AML-193 (cell line): ENCODE measurements at regions not wholly inside any gene's neighbourhood (a gene's known extent, or its start where the extent isn't known, plus 50 kb on each side); places are given as distances from the start of the nearest gene placed in this dataset.
"Not testable (repeated sequence)": the region's sequence is repeated elsewhere in the genome, so short reads cannot be mapped to it uniquely, and the experiment has no call there.

ENCODE experiments used
- DNase-seq, 2 experiments: peaks; one replicate each; lab custom pipeline; 2025; lab: John Stamatoyannopoulos, UW

DNA sequence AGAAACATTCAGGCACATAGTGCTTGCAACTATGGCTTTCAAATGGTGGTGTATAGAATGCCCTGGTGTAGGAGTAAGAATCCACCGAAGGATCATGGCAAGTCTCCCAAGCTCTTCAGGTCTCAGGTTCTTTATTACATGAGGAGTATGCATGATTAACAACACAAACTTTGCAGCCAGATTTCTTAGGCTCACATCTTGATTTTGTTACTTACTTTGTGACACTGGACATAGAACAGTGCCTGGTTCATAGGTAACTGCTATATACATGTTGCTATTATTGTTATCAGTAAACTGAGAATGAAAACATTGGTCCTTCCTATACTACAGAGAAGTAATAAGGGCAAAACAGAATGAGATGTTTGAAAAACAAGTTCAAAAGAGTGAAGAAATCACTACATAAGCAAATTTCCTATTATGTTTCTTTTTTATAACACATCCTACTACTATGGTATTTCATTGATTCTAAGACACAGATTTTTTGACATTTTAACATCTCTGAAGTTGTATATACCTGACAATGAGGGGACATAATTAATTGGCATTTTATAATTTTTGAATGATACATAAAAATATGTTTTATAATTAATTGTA is 284.9 kb downstream of the C1D start:
- DNase-seq: no peak

DNA sequence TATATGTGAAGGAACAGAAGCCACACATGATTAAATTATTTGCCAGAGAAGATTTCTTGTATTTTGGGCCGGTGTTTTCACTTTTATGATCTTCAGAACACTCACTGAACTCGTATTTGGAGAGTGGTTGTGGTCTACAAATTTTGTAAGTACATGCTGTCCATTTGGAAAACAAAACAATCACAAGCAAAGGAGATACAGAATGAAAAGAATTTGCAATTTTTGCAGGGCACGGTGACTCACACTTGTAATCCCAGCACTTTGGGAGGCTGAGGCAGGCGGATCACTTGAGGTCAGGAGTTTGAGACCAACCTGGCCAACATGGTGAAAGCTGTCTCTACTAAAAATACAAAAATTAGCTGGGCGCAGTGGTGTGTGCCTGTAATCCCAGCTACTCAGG is 282.0 kb downstream of the C1D start:
- not testable (repeated sequence) for DNase-seq

DNA sequence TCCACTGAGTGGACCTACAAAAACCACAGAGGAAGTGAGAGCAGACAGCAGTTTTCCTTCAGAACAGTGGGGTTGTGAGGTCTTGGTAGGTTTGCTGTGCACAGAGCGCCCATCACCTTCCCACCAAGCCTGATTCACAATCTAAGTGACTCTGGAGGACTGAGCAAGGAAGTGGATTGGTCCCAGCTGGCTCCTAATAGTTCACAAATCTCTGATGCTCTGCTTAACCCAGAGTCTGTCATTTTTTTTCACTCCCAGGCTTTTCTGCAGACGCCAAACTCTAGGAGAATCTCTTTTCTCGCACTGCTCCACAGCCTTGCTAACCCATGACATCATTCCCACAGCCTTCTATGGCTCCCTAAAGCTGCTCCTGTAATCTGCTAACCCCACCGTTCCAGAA is 280.4 kb downstream of the C1D start:
- DNase-seq: no peak

DNA sequence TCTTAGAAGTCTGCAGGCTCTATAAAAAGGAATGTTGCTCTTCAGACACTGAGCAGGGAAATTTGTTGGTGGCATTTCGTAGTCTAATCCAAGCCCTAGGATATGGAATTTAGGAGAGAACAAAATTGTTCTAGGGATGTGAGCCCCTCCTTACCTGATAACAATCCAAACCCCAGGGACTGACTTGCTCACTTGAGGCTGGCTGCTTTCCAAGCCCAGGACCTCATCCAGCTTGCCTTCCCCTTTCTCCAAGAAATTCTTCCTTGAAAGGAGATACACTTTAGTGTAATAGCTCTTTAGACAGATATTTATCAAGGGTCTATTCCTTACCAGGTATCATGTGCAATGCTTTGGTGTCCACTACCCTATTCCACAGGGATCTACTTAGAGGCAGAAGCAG is 279.8 kb downstream of the C1D start:
- no peak for DNase-seq

DNA sequence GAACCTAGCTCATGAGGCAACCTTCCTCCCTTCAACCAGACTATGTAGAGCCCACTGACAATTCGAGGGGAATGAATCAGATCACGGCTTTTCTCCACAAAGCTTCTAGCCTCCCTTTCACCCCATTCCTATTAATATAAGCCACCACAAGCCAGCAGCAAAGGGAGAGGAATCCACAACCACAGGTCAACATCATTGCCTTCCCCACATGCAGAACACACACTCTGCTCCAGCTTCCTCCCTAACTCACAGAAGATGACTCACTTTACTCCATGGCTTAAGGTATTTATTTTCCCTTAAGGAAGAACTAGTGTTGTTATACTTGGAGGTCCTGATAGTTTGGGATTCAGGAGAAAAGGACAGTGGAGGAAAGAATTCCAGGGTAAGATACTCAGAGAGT is 272.2 kb downstream of the C1D start:
- DNase-seq: no peak

DNA sequence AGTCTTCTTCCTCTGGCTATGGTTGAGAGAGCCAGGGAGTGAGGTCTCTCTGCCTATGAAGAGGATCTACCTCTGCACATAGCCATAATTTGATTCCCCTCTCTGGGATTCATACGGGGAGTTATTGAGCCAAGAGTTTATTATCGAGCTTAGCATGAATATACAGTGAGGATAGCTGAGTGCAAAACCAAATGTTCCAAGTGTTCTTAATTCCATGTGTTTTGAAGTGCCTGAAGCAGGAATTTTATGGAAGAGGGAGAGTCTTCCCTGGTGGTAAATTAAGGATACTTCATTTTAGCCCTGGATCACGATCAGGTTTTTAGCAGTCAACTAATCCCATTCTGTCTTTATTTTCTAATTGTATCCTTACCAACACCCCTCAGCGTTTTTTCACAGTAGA is 270.6 kb downstream of the C1D start:
- no peak for DNase-seq

DNA sequence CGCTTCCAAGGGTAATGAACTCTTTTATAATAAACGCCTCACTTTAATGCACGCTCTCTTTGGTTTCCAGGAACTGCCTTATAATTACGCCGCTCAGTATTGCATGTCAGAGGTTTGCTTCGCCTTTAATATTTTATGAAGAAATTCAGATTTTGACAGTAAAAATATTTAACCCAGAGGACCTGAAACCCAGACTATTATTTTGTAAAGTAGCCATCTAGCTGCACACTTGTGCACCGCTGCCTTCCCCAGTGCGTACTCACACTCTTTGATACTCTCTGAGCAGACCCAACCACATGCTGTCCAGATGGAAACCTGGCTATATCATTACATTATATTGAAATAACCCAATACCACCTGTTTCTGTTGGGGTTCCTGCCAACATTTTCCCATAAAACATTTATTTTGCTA is 270.1 kb downstream of the C1D start:
- no peak for DNase-seq

DNA sequence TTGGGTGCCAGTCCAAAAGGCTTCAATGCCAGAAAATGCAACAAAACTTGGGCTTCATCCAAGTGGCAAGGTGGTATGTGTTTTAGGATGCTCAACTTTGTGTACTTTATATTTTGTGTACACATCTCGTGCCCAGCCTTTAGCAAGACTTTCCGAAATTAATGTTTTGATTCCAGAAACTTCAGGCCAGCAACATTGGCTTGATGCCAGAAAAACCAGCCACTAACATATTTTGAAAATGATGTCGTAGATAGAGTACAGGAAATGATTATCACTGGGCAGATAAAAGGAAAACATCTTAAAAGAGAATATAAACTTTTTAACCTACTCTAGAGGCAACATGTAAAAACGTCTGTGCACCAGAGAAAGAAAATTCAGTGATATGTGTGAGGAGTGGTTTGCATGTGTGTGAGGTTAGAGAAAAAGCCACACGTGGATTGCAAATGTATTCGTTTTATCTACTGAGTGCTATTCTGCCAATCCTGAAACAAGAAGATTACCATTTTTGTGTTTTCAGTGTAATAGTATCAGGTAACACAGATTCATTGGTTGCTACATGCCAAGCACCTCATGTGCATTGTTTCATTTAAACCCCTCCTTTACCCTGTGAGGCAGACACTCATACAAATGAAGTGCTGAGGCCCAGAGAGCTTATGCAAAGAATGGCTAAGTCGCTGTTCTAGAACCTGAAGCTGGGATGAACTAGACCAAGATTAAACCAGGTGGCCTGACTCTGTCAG is 264.8 kb downstream of the C1D start:
- no peak for DNase-seq

DNA sequence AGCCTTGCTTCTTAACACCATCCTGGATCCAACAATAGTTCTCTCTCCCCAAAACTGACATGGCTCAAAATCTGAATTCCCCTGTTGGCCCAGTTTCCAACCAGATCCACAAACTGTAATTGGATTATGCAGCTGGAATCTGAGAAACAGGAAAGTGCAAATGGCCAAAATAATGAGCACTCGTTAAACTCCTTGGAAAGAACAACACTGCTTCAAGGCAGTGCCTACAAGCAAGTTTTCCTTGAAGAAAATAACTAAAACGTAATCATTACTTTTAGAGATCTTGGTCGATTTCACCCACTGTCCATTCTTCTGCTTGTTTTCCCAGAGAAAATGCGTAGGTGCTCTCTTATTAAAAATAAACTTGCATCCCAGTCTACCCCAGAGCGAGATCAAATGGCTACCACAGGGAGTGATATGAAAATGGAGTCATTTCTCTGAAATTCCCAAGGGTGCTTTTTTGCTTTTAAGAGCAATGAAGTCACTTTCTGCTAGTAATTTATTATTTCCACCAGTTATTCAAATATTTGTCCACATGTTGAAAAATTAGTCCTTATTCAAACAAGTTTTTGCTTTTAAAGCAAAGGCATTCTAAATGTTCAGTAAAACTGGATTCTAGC is 264.2 kb downstream of the C1D start:
- no peak for DNase-seq

DNA sequence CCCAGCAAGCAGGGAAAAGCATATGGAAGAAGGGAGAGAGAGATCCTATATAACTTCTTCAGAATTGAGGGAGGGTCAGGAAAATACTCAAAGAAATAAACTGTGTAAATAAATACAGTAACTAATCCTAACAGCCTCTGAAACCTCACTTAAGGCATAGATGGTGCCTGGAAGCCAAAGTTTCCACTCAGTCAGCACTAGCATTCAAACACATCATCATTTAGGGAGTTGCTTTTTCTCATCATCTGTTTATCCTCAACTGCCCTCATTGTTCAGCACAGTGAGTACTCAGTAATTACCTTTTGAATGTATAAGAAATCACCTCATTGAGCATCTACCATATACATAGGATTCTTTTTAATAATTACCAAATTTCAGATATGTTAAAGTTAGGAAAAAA is 262.9 kb downstream of the C1D start:
- no peak for DNase-seq

DNA sequence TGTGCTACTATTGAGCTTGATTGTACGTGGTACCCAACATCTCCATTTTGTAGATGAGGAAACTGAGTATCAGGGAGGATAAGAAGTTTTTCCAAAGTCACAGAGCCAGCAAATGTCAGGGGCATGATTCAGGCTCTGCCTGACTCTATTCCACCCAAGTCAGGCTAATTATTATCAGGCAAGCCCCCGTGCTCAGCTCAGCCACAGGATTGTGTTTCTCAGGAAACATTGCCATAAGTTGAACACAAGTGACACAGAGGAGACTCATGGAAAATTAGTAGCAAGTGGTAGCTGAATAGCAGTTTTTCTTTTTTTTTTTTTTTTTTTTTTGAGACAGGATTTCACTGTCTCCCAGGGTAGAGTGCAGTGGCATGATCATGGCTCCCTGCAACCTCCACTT is 260.5 kb downstream of the C1D start:
- no peak for DNase-seq

DNA sequence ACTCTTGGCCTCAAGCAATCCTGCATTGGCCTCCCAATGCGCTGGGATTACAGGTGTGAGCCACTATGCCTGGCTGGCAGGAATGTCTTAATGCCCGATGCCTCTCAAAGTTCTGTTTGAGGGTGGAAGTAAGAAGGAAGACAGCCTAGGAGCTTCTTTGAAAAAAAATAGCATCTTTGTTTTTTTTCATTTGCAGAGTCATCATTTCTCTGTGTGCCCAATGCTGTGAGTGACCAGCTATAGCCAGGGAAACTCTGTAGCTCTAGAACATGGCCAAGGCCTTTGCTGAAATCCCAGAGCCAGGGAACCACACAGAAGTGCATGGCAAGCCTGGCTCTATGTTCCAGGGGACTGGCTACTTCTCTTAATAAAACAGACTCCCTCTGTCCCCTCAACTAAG is 260.0 kb downstream of the C1D start:
- DNase-seq: no peak

DNA sequence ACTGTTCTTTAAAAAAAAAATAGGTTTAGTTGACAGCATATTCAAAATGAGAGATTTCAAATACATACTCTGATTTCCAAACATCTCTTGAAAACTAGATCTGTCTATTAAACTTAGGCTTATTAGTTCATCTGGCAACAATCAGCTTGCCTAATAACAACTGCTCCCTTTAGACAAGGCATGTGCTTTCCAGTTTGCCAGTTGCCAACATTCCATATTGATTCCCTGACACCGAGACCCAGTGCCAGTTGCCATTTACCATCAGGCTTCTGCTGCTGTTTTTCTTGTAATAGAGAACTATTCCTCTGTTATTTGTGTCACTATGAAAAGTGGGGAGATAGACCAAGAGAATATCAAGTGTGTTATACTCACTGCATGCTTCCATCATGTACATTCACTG is 256.0 kb downstream of the C1D start:
- DNase-seq: no peak

DNA sequence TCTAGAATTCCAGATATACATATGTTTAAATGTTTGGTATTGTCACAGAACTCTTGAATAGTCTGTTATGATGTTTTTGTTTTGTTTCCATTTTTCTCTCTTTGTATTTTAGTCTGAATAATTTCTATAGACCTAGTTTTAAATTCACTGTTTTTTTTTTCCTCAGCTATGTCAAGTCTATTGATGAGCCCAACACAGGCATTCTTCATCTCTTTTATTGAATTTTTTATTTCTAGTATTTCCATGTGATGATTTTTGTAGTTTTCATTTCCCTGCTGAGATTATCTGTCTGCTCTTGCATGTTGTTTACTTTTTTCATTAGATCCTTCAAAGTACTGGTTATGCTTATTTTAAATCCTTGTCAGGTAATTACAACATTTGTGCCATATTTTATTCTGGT is 254.7 kb downstream of the C1D start:
- DNase-seq: no peak

DNA sequence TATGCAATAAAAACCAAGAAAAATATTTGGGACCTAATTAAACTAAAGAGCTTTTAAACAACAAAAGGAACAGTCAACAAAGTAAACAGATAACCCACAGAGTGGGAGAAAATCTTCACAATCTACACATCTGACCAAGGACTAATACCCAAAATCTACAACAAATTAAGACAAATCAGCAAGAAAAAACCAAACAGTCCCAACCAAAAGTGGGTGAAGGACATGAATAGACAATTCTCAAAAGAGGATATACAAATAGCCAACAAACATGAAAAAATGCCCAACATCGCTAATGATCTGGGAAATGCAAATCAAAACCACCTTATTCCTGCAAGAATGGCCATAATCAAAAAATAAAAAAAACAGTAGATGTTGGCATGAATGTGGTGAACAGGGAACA is 250.1 kb downstream of the C1D start:
- no peak for DNase-seq

DNA sequence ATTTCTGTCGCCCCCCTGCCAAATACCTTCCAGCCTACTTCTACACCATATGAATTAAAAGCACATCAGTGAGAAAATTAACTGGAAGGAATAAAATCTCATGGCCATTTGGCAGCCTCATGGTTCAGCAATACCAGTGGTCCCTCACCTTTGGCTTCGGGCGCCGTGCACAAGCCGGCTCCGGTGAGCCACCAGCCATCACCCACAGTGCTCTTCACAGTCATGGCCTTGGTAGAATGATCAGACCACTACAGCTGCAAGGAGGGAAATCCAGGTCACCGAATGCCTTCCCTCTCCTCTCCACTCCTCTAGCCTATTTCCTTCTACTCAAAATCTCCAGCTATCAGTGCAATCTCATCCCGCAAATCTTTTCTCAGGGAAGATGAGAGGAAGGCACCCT is 239.1 kb downstream of the C1D start:
- DNase-seq: no peak

DNA sequence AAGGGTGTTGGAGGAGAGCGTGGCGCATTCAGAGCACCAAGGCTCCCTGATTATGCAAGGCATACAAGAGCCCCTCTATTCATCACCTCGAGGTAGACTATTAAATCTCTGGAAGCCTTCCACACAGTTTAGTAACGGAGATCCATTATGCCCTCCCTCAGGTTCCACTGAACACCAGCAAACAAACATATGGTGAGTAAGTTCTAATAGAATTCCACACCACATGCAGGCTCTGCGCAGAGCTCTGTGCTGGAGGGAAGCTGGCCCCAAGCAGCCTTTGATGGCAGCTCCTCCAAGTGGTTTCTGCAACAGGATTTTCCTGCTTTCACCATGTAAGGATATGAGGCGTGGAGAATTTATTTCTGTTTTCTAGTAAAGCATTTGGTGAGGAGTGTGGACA is 238.6 kb downstream of the C1D start:
- DNase-seq: no peak

DNA sequence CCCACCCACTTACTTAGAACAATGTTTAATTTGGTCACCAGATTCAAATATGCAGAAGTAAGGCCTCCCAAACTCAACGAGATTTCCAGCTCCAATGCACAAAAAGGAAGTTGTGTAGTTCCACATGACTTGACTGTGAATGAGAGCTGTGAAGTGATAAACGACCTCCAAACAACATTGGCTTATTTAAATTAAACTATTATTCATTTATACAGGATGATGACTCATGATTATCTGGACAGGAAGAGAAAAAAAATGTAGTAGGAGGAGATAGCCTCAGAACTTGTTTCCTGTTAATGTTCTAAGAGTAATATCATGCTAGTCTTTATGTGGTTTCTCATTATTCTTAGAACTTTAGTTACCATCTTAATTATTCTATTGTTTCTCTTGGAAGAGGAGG is 237.3 kb downstream of the C1D start:
- DNase-seq: no peak

DNA sequence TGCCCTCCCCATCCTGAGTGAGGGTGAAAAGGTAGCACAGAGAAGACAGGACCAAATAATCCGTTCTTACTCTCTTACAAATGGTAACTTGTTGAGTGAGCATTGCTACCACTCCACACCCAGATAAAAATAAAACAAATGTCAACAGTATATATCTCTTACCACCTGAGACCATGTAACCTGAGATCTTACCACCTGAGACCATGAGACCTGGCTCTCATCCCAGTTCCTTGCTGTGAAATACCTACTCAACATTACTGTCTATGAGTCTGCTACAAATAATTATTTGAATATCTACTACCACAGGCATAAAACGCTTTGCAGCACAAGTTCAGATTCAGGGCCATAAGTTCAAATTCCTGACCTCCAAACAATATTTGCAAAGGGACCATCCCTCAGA is 234.7 kb downstream of the C1D start:
- DNase-seq: no peak

DNA sequence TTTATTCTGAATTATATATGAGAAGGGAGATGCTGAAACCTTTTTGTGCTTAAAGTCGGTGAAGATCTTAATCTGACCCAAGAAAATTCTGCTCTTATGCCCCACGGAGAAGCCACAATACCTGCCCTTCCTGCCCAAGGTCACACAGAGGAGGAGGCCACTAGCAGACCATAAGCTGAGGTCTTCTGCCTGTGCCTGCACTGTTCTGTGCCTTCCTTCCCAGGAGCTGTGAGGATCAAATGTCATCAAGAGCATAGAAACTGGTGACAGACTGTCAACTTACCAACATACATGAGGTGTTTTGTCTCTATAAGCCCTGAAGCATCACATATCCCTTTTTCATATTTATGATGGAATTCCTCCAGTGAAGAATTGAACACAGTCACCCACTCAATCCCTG is 233.3 kb downstream of the C1D start:
- no peak for DNase-seq

DNA sequence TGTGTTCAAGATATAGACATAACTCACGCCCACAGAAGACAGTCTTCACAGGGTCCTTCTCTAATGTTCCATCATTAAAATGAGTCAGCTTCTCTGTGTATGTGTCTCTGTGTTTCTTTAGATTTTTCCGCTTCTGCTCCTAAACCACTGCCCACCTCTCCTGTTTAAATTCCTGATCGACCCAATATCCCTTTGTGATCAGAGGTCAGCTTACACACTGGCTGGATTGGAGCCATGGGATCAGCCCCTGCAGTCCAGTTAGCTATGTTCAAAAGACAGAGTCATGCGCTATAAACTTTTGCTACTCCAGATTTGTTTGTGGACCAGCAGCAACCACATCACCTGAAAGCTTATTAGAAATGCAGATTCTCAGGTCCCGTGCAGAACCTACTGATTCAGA is 229.2 kb downstream of the C1D start:
- no peak for DNase-seq

DNA sequence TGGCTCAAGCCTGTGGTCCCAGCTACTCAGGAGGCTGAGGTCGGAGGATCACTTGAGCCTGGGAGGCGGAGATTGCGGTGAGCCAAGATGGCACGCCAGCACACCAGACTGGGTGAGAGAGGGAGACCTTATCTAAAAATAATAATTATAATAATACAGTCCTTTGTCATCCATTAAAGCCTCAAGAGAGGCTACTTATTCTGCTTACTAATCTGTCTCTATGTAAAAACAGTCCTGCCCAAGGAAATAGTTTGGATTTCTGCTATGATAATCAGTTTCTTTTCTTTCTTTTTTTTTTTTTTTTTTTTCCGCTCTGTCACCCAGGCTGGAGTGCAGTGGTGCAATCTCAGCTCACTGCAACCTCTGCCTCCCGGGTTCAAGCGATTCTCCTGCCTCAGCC is 228.3 kb downstream of the C1D start:
- no peak for DNase-seq

DNA sequence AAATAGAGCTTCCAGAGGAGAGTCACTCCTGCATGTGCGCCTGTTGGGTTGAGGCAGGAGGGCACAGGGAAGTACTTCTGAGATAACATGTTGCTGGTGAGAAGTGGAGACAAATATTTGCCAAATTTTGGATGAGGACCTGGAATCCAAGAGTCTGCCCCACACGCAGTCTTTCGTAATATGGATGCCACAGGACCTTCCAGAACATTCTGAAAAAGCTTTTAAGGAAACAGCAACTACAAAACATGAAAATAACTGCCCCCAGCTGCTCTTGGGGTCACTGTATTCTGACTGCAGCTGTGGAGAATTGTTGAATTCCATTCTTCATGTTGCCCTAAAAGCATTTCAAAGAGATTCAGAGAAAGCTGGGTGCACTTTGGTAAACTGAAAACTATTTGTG is 227.5 kb downstream of the C1D start:
- no peak for DNase-seq

DNA sequence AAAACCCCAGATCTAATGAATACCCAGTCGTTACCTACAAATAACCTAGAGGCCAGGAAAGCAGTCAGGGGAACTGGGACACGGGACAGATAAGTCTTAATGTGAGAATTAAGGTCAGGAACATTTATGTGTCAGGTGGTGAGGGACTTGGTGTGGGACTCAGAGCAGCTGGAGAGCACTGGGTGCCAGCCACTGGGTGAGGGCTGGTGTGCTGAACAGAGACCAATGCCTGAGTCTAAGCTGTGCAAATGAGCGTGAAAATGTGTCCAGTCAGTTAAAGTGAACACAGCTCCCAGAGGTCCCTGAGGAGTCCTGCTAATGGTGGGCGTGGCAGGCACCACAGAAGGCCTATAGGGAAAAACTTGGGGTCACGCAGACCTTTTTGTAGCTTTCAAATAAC is 225.9 kb downstream of the C1D start:
- DNase-seq: no peak
